ENCODE measurements at regions not wholly inside any gene's neighbourhood (a gene's known extent, or its start where the extent isn't known, plus 50 kb on each side); places are given as distances from the start of the nearest gene placed in this dataset.

- no peak for DNase-seq
- intact Hi-C loops (cut with DNase I) = no loop called here
Observed at GRCh38 chr2:833180-833579, 117.5 kb upstream of the SNTG2 start.

DNA sequence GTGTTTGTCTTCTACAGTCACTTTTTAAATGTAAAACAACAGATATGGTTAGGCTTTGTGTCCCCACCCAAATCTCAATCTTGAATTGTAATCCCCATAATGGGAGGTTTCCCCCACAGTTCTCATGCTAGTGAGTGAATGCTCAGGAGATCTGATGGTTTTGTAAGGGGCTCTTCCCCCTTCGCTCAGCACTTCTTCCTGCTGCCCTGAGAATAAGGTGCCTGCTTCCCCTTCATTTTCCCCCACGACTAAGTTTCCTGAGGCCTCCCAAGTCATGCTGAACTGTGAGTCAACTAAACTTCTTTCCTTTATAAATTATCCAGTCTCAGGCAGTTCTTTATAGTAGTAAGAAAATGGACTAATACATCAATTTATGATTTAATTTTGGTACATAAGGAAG is 118.0 kb upstream of the SNTG2 start:
- intact Hi-C loops (cut with DNase I) = no loop called here
- DNase-seq = no peak

DNA sequence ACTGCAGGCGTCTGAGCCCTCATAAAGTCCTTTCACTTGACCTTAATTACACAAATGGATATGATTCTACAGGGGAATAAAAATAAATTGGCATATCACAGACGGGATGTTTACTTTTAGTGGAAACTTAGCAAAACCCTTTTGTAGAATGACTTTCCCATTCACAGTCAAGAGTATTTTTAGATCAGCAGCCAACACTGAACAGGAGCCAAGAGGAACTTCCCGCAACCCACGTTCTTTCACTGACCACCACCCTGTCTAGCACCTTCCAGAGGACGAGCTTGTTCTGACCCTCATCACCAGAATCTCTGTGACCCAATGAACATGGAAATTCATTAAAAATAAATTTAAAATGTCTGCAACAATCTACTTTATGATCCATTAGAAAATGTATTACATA is 119.0 kb upstream of the SNTG2 start:
- intact Hi-C loops (cut with DNase I) = no loop called here

GRCh38 chr2:831225-831536 is 119.5 kb upstream of the SNTG2 start:
- intact Hi-C loops (cut with DNase I) = no loop called here
- no peak for DNase-seq

More for the DNA sequence above, 119.0 kb upstream of the SNTG2 start:
- DNase-seq = no peak

DNA sequence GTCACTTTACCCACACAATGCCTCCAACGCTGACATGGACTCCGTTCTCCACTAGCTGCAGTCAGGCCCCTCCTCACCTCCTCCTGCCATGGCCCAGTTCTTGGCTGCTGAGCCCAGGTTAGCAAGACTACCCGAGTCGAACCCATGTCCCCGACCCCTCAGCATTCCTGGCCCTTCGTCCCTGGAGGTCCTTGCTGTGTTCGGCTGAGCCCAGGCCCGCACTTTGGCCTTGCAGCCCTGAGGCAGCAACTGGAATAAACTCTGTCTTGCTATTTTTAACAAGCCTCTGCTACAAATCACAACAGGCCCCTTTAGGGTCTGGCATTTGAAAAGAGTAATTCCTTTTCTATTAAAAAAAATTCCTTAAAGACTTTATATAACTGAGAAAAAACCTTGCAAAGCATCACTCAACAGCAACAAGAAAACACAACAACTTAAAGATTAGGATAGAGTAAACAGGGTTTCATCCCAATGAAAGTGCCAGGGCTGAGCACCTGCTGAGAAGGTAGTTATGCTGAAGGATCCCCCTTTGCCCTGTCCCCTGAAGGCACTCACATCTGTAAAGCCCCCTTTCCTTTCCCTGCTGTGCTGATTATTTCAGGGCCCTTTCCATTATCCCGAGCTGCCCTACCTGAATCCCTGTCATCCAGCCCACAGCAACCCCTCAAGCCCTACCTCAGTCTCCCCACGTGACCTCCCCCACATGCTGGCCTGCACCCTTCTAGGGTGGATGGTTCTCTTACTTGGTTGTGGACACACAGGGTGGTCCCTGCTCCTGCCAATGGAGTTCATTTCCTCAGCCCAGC is 120.0 kb upstream of the SNTG2 start:
- intact Hi-C loops (cut with DNase I) = no loop called here
- no peak for DNase-seq

- intact Hi-C loops (cut with DNase I) = no loop called here
- no peak for DNase-seq
Observed at GRCh38 chr2:829047-829446, 121.6 kb upstream of the SNTG2 start.

DNA sequence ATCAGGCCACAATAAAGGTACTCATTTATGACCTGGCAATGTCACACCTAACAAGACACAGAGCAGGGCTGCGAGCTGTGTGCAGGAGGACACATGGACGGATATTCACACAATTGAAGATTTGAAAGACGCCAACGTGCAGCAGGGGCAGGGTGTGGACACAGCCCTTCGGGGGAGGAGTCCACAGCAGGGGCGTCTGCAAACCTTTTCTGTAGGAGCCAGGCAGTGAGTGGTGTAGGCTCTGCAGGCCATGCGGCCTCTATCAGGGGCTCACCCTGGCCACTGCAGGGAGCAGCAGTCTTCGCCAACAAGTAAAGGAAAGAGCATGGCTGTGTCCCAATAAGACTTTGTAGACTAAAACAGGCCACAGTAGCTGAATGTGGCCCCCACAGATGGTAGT is 125.7 kb upstream of the SNTG2 start:
- intact Hi-C loops (cut with DNase I) = no loop called here
- peak in 1 of 10 donors; percentile 49 for DNase-seq

DNA sequence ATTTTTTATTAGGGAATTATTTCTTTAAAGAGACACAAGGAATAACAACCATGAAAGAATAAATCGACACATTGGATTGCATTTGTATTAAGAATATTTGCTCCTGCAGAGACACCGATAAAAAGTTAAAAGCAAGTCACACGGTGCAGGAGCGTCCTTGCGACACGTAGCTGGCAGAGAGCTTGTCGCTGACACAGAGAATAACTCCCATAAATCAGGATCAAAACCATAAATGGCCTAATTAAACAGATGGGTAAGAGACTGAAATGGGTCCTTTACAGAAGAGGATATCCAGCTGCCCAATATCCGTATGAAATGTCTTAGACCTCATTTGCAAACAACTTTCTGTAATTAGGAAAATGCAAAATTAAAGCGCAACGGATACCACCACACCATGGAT is 126.1 kb upstream of the SNTG2 start:
- intact Hi-C loops (cut with DNase I) = no loop called here
- no peak for DNase-seq

- intact Hi-C loops (cut with DNase I) = no loop called here
- DNase-seq = peak in 1 of 10 donors; percentile 70
Observed at GRCh38 chr2:821546-821945, 129.1 kb upstream of the SNTG2 start.

DNA sequence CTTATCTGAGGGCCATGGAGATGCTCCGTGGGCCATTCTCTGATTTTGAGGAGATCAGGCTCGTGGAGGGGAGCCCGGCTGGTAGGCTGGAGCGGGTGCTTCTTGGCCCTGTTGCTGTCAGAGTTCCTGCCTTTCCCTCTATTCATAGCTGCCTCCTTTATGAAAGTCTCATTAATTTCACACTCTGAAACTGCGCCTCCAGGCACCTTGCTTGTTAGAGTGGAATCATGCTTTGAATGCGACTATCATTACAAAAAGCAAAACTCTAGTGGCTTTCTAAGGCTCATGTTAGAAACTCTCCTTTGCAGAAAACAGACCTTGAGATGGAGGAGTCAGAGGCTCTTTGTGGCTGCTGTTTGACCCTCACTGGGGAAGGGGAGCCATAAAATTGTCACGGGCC is 131.0 kb upstream of the SNTG2 start:
- intact Hi-C loops (cut with DNase I) = no loop called here

DNA sequence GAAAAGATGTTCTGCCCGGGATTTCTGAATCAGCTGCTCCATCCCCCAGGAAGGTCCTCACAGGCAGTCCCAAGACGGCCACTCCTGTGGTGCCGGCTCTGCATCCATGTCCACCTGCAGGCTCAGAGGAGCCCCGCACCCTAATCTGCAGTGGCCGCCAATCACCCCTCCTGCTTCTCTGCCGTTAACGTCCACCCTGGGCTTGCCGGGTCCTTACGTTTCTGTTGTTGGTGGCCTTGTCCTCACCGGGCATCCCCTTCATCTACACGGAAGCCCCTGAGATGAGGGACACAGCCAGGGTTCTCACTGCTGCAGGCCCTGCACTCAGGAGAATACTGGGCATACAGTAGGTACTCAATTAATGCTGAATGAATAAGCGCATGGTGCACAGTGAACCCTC is 131.5 kb upstream of the SNTG2 start:
- peak in 1 of 10 donors; percentile 82 for DNase-seq
- intact Hi-C loops (cut with DNase I) = no loop called here

More for the DNA sequence above, 131.0 kb upstream of the SNTG2 start:
- peak in 1 of 10 donors; percentile 35 for DNase-seq

DNA sequence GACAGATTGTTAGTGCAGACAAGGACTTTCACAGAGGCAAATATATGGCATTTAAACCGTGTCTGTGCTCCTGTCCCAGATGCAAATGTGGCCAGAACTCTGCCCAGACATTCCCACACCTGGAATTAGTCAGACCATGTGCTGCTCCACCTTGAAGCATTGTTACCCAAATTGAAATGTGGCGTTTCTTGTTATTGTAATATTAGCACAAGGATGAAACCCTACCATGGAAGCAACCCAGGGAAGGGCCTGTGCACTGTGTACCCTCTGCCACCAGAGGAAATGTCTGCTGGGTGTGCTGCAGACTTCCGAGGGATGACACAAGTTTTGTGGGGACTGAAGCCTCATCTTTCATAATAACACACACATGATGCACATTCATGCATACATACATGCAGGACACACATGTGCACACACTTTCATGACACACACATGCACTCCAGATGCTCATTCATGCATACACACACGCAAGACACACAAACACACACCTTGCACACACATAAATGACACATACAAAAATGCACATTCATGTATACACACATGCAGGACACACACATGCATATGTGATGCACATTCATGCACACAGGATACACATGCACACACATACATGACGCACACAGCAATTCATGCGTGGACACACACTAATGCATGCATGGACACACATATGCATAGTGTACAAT is 133.2 kb upstream of the SNTG2 start:
- DNase-seq = no peak
- intact Hi-C loops (cut with DNase I) = no loop called here

GRCh38 chr2:816278-816677 is 134.4 kb upstream of the SNTG2 start:
- intact Hi-C loops (cut with DNase I) = no loop called here

GRCh38 chr2:810397-810796 is 133.2 kb upstream of the TMEM18 start:
- intact Hi-C loops (cut with DNase I) = no loop called here
- DNase-seq = no peak

More at GRCh38 chr2:816278-816677, 134.4 kb upstream of the SNTG2 start:
- no peak for DNase-seq

GRCh38 chr2:807300-807699 is 130.1 kb upstream of the TMEM18 start:
- DNase-seq = no peak
- intact Hi-C loops (cut with DNase I) = no loop called here

DNA sequence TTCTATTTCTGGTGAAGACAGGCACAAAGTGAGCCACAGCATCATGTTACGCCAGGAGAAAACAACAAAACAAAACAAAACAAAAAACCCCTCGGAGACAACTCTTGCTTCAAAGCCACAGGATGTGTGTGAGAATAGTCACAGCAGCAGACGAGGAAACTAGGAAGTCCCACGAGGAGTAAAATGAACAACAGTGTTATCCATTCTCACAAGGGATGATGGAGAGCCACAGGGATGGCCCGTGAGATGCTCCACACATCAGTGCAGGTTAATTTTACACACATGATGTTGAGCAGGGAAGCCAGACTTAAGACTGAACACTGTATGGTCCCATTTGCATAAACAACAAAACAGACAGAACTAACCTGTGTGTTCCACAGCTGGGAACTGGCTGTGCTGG is 128.5 kb upstream of the TMEM18 start:
- no peak for DNase-seq
- intact Hi-C loops (cut with DNase I) = no loop called here

GRCh38 chr2:797993-798392 is 120.8 kb upstream of the TMEM18 start:
- intact Hi-C loops (cut with DNase I) = no loop called here

DNA sequence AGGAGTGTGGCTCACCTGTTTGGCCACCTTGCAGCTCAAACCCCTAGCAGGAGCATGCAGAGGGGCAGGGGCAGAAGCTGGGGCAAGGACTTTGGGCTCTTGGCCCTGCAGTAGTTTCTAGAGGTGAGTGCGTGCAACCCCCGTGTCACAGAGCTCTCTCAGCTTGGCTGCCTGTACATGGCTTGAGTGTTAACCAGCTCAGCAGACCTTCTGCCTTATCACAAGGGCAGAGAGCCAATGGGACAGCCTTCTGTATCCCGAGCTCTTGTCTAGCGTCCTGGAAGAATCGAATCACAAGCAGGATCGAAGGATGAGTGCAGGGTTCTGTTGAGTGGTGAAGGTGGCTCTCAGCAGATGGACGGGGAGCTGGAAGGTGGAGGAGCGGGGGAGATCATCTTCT is 120.3 kb upstream of the TMEM18 start:
- intact Hi-C loops (cut with DNase I) = no loop called here
- DNase-seq = peak in 1 of 10 donors; percentile 29

More at GRCh38 chr2:797993-798392, 120.8 kb upstream of the TMEM18 start:
- DNase-seq = peak in 2 of 10 donors; percentile 49 to 74

- intact Hi-C loops (cut with DNase I) = no loop called here
- peak in 2 of 10 donors; percentile 37 to 67 for DNase-seq
Observed at GRCh38 chr2:796141-796985, 119.2 kb upstream of the TMEM18 start.

DNA sequence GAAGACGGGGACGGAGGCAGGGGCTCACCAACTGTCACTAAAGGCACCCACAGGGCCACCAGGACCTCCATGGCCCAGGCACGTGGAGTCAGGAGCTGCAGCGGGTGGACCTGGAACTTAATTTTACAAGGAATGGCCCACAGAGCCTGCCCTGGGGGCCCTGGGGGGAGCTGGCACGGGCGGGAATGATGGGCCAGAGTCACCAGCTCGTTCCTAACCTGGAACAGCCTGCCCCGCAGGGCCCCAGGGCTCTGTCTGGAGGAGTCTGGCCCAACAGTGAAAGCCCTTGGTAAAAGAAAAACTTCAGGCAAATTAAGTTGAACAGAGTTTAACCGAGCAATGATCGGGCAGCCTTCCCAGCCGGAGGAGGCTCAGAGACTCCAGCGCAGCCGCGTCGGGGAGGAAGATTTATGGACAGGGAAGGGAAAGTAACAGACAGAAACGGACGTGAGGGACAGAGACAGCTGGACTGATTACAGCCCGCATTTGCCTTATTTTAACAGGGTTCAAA is 118.4 kb upstream of the TMEM18 start:
- DNase-seq = peak in 2 of 10 donors; percentile 73 to 78
- intact Hi-C loops (cut with DNase I) = no loop called here
